ENCODE measurements at regions not wholly inside any gene's neighbourhood (a gene's known extent, or its start where the extent isn't known, plus 50 kb on each side); places are given as distances from the start of the nearest gene placed in this dataset.

DNA sequence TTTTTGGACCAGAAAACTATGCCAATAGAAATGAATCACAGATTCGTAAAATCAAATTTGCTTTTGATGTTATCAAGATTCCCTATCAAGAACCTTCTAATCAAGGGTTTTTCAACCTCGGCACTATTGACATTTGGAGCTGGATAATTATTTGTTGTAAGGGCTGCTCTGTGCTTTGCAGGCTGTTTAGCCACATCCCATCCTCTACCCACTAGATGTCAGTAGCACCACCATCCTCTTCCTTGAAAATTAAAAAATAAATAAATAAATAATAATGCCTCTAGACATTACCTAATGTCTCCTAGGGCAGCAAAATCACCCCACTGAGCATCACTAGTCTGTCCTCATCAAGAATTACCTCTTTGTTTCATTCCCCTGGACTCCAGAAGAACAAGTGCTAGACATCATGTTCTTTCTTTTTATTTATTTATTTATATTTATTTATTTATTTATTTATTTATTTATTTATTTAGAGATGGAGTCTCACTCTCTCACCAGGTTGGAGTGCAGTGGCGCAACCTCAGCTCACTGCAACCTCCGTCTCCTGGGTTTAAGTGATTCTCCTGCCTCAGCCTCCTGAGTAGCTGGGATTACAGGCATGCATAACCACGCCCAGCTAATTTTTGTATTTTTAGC lies 744.7 kb downstream of the KCNA4 start:
- DNase-seq (ENCODE audit: low read depth) = no peak
- no peak overlapping the region for H3K4me3 ChIP-seq (ENCODE audit: control insufficient read depth, low read depth, low read length)
- TF ChIP-seq, protein P1, sequence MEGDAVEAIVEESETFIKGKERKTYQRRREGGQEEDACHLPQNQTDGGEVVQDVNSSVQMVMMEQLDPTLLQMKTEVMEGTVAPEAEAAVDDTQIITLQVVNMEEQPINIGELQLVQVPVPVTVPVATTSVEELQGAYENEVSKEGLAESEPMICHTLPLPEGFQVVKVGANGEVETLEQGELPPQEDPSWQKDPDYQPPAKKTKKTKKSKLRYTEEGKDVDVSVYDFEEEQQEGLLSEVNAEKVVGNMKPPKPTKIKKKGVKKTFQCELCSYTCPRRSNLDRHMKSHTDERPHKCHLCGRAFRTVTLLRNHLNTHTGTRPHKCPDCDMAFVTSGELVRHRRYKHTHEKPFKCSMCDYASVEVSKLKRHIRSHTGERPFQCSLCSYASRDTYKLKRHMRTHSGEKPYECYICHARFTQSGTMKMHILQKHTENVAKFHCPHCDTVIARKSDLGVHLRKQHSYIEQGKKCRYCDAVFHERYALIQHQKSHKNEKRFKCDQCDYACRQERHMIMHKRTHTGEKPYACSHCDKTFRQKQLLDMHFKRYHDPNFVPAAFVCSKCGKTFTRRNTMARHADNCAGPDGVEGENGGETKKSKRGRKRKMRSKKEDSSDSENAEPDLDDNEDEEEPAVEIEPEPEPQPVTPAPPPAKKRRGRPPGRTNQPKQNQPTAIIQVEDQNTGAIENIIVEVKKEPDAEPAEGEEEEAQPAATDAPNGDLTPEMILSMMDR (IDR thresholded peaks at IDR 0.05; ENCODE audit: control insufficient read depth, insufficient read depth, low read depth, low read length, missing control alignments) = peak; percentile 58

DNA sequence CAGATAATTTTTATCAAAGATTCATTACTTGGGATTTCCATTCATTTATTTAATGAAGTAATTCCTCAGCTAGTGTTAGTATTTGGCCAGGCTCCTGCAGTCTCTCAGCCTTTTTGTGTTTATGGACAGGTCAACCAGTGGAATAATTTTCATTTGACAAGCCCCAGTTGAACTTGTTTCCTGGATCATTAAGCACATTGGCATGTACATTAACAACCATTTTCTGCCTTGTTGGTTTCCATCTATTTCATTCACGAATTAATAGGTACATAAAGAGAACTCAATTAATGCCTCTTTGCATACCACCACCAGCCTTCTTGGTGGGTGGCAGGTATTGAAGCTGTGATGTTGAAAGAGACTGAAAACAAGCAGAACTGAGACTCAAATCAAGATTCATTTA lies 745.2 kb downstream of the KCNA4 start:
- no peak for DNase-seq (ENCODE audit: low read depth)
- TF ChIP-seq, protein P1 (IDR thresholded peaks at IDR 0.05; ENCODE audit: control insufficient read depth, insufficient read depth, low read depth, low read length, missing control alignments) = no peak
- no peak overlapping the region for H3K4me3 ChIP-seq (ENCODE audit: control insufficient read depth, low read depth, low read length)

DNA sequence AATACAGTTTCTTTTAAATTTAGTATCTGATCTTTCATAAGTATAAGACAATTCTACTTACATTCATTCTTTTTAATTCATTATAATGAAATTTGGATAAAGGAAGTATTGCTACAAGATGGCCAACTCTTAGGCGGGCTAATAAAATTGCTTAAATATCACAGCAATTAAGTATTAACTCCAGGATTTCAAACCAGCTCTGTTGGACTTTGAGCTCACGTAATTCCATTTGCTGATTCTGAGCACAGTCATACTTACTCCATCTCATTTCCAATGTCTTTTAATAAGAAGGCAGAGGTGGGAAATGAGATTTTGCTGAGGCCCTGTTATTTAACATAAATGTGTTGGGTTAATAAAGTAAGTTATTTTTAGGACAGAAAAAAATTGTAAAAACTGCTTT lies 748.1 kb downstream of the KCNA4 start:
- TF ChIP-seq, protein P1 (IDR thresholded peaks at IDR 0.05; ENCODE audit: control insufficient read depth, insufficient read depth, low read depth, low read length, missing control alignments) = no peak
- no peak overlapping the region for H3K4me3 ChIP-seq (ENCODE audit: control insufficient read depth, low read depth, low read length)
- DNase-seq (ENCODE audit: low read depth) = no peak

DNA sequence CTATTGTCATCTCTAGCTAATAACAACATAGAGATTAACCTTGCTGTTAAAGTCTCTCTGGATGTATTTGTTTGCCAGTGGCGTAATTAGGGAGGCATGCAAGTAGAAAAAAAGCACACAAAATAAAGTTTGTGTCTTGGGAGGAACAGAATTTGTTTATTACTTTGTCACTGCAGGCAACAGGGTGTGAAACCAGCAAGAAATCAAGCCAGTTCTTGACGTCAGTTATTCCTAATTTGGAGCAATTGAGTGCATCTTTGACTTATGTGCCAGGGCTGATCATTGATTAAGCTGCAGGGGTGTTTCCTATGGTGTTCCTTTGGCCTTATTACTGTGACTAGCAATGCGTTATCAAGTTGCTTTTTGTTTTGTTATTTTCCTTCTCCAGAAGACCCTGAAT lies 751.0 kb downstream of the KCNA4 start:
- TF ChIP-seq, protein P1 (IDR thresholded peaks at IDR 0.05; ENCODE audit: control insufficient read depth, insufficient read depth, low read depth, low read length, missing control alignments) = no peak
- H3K4me3 ChIP-seq (ENCODE audit: control insufficient read depth, low read depth, low read length) = no peak overlapping the region
- no peak for DNase-seq (ENCODE audit: low read depth)

DNA sequence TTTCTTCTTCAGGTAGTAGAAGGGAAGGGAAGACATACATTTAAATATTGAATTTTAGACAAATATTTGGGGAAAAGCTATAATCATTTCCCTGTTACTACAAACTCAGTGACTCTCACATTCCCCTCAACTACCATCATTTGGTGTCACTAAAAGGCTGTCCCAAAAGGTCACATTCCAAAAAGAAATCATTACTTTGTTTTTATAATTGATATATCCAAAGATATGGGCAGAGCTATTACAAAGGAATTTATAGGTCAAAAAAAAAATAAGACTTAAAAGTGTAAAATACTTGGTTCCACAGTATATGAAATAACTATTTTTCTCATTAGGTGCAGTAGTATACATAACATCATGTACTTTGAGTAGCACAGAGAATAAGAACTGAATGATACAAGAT lies 751.4 kb downstream of the KCNA4 start:
- TF ChIP-seq, protein P1 (IDR thresholded peaks at IDR 0.05; ENCODE audit: control insufficient read depth, insufficient read depth, low read depth, low read length, missing control alignments) = no peak
- no peak for DNase-seq (ENCODE audit: low read depth)
- no peak overlapping the region for H3K4me3 ChIP-seq (ENCODE audit: control insufficient read depth, low read depth, low read length)

DNA sequence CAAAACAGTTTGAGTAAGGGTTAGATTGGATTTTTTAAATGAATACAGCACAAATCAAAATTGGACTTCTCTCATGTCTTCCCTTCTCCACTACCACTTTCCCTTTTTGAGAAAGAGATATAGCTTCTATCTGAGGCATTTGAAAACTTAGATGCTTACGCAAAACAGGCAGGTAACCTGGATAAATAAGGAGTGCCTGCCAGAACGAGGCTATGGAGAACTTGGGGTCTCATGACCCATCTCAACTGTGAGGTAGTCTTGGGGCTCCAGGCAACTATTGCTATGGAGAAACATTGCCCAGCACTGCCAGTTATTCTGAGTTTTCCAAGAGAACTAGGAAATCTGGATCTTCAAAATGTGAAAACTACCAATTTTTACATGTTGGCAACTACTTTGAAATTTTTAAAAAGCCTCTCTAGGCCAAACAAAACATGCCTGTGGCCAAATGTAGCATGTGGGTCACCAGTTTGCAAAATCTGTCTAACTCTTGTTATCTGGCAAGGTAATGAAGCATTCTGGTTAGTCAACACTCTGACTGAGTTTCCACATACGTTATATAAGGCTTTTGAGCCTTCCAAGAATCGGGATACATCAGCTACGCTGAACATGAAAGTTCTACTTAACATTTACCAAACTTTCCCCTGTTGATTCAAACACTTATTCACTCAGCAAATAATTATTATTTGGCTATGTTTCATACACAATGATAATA lies 752.7 kb downstream of the KCNA4 start:
- TF ChIP-seq, protein P1 (IDR thresholded peaks at IDR 0.05; ENCODE audit: control insufficient read depth, insufficient read depth, low read depth, low read length, missing control alignments) = no peak
- H3K4me3 ChIP-seq (ENCODE audit: control insufficient read depth, low read depth, low read length) = no peak overlapping the region
- DNase-seq (ENCODE audit: low read depth) = peak; percentile 37
